HG02610 (cell line): ENCODE measurements at regions not wholly inside any gene's neighbourhood (a gene's known extent, or its start where the extent isn't known, plus 50 kb on each side); places are given as distances from the start of the nearest gene placed in this dataset.
"Not testable (repeated sequence)": the region's sequence is repeated elsewhere in the genome, so short reads cannot be mapped to it uniquely, and the experiment has no call there.

Source experiments
- ATAC-seq: cut with Tn5 transposase; IDR thresholded peaks from one replicate; pipeline ENCODE4 v1.9.1; 2021; ENCODE audit warnings: mild to moderate bottlenecking, moderate library complexity; ENCODE audit not compliant: unreplicated experiment

- ATAC-seq: no peak
Measured at GRCh38 chr21:18549214-18549905, 145.8 kb upstream of the TMPRSS15 start.

- ATAC-seq: no peak
Measured at GRCh38 chr21:18550361-18550760, 146.8 kb upstream of the TMPRSS15 start.

- no peak for ATAC-seq
Measured at GRCh38 chr21:18553786-18554185, 150.2 kb upstream of the TMPRSS15 start.

- not testable (repeated sequence) for ATAC-seq
Measured at GRCh38 chr21:18567770-18568169, 164.2 kb upstream of the TMPRSS15 start.

GRCh38 chr21:18588001-18588662, 184.5 kb upstream of the TMPRSS15 start:
- no peak for ATAC-seq

GRCh38 chr21:18601146-18601545, 197.6 kb upstream of the TMPRSS15 start:
- ATAC-seq: no peak

- no peak for ATAC-seq
Measured at GRCh38 chr21:18602711-18603110, 199.1 kb upstream of the TMPRSS15 start.

- no peak for ATAC-seq
Measured at GRCh38 chr21:18603261-18603660, 199.7 kb upstream of the TMPRSS15 start.

- ATAC-seq: no peak
Measured at GRCh38 chr21:18603980-18604379, 200.4 kb upstream of the TMPRSS15 start.

GRCh38 chr21:18608226-18608625, 204.6 kb upstream of the TMPRSS15 start:
- ATAC-seq: no peak

GRCh38 chr21:18614303-18614702, 210.7 kb upstream of the TMPRSS15 start:
- ATAC-seq: no peak

- no peak for ATAC-seq
Measured at GRCh38 chr21:18617291-18617690, 213.7 kb upstream of the TMPRSS15 start.

- no peak for ATAC-seq
Measured at GRCh38 chr21:18620436-18620835, 216.9 kb upstream of the TMPRSS15 start.

GRCh38 chr21:18622383-18622782, 218.8 kb upstream of the TMPRSS15 start:
- ATAC-seq: no peak

- no peak for ATAC-seq
Measured at GRCh38 chr21:18630446-18630845, 226.9 kb upstream of the TMPRSS15 start.

- ATAC-seq: no peak
Measured at GRCh38 chr21:18636897-18637296, 233.3 kb upstream of the TMPRSS15 start.

- no peak for ATAC-seq
Measured at GRCh38 chr21:18646116-18646515, 242.5 kb upstream of the TMPRSS15 start.

- no peak for ATAC-seq
Measured at GRCh38 chr21:18655931-18656330, 252.3 kb upstream of the TMPRSS15 start.

- no peak for ATAC-seq
Measured at GRCh38 chr21:18661842-18662241, 258.3 kb upstream of the TMPRSS15 start.

- ATAC-seq: no peak
Measured at GRCh38 chr21:18663663-18664062, 260.1 kb upstream of the TMPRSS15 start.

GRCh38 chr21:18666725-18667124, 263.1 kb upstream of the TMPRSS15 start:
- no peak for ATAC-seq

GRCh38 chr21:18673789-18674188, 270.2 kb upstream of the TMPRSS15 start:
- no peak for ATAC-seq

GRCh38 chr21:18677632-18678031, 274.0 kb upstream of the TMPRSS15 start:
- no peak for ATAC-seq
